Activated CD8-positive, alpha-beta memory T cell treated with anti-CD3 and anti-CD28 coated beads, Interleukin-2, amount 10 ng/mL, durations not matched to agents 7 days and 5 days (primary cell): ENCODE measurements at regions not wholly inside any gene's neighbourhood (a gene's known extent, or its start where the extent isn't known, plus 50 kb on each side); places are given as distances from the start of the nearest gene placed in this dataset.

Source experiments
- ATAC-seq: fragments of 150-1000 bp; cut with Tn5 transposase; one replicate; pipeline ENCODE4 v1.10.0; 2021; ENCODE audit warnings: moderate library complexity
- CTCF ChIA-PET: fragments of 350-600 bp; sonication (Branson Sonifier 250); formaldehyde crosslinking; loops from one replicate; lab custom pipeline; 2021; ENCODE audit warnings: antibody characterized with exemption; lab: Charles Lee
- DNase-seq: peaks from one replicate; pipeline ENCODE4 v3.0.0-alpha.2; 2020
- H3K27ac Mint-ChIP-seq: one replicate; pipeline ENCODE4 v1.8.0; 2021; ENCODE audit warnings: mild to moderate bottlenecking, mixed read lengths
- H3K27me3 Mint-ChIP-seq: one replicate; pipeline ENCODE4 v1.8.0; 2021; ENCODE audit warnings: mixed read lengths
- H3K36me3 Mint-ChIP-seq: one replicate; pipeline ENCODE4 v1.8.0; 2021; ENCODE audit warnings: mild to moderate bottlenecking, mixed read lengths
- H3K4me1 Mint-ChIP-seq: one replicate; pipeline ENCODE4 v1.8.0; 2021; ENCODE audit warnings: mixed read lengths
- H3K4me3 Mint-ChIP-seq: one replicate; pipeline ENCODE4 v1.8.0; 2021; ENCODE audit warnings: mild to moderate bottlenecking, moderate library complexity, mixed read lengths
- H3K9me3 Mint-ChIP-seq: one replicate; pipeline ENCODE4 v1.8.0; 2022; ENCODE audit warnings: low read depth, mixed read lengths

DNA sequence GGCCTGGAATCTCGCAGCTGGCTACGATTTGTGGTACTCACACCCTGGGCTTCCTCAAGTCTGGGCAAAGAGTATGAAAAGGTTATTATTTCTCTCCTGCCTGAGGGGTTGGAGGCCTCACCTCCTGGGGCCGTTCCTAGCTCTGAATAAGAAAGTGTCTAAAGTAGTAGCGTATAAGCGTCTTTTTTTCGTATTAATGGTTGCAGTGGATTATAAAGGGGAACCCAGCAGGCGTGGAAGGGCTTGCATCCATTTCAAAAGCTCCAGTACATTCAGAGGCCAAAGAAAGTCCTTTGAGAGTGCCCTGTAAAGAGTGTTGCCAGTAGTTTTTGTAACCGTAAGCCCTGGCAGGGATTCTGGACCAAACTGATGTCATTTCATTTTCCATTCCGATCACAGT, 72.2 kb upstream of the MPHOSPH6 start:
- no peaks in the 10 kb centered on the region for H3K9me3 Mint-ChIP-seq

DNA sequence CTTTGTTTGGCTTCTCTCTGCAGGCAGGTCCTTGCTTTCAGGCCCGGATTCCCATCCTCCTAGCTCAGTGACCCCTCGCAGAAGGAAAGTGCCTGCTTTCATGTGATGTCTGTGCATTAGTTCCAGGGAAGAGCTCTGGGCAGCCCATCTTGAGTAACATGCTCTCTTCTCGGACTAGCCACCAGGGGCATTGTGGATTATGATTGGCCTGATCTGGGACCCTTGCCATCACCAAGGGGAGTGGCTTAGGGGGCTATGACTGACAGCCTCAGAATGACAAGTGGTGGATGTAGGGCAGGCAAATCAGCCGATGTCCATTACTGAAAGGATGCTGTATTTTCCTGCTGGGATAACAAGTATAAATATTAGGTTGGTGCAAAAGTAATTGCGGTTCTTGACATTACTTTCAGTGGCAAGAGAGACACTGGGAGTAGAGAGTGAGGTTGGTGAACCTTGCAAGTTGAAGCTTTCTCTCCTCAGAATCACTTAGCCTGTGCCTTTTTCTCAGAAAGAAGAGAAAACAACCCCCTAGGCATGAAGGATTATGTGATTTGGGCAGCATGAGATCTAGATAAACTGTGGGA, 71.5 kb upstream of the MPHOSPH6 start:
- H3K9me3 Mint-ChIP-seq: no peaks in the 10 kb centered on the region
- H3K4me1 Mint-ChIP-seq: no peaks in the 10 kb centered on the region
- no peaks in the 10 kb centered on the region for H3K36me3 Mint-ChIP-seq
- CTCF ChIA-PET: interaction anchor here (2.9 kb wide), 1 partner anchor 11 kb away, joined by 16 read pairs; no protein-coding TSS in a partner anchor
- DNase-seq: no peak
- no peak overlapping the region for H3K27ac Mint-ChIP-seq
- no peak overlapping the region for H3K4me3 Mint-ChIP-seq
- H3K27me3 Mint-ChIP-seq: peaks cover 29% of the 10 kb centered on the region
- ATAC-seq: no peak

More for the DNA sequence above, 72.2 kb upstream of the MPHOSPH6 start:
- peaks cover 23% of the 10 kb centered on the region for H3K27me3 Mint-ChIP-seq
- no peak overlapping the region for H3K4me3 Mint-ChIP-seq
- H3K27ac Mint-ChIP-seq: no peak overlapping the region
- CTCF ChIA-PET: interaction anchor here (2.9 kb wide), 1 partner anchor 12 kb away, joined by 16 read pairs; no protein-coding TSS in a partner anchor
- no peaks in the 10 kb centered on the region for H3K36me3 Mint-ChIP-seq
- ATAC-seq: no peak
- H3K4me1 Mint-ChIP-seq: no peaks in the 10 kb centered on the region
- DNase-seq: no peak

DNA sequence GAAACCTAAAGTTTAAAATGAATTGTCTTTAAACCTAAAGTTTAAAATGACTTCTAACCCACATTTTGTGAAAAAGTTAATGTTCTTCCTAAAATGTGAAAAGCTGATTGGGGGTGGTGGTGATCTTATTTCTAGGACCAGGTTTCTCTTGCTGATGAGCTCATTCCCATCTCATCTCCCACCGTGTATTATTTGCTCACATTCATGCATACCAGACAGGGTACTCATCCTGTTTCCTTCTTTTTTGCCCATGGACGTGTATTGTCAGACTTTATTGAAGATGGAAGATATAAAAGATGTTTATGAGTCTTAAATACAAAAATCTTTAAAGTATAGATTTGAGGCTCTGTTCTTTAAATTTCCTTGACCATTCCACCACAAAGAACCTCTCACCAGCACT, 70.1 kb upstream of the MPHOSPH6 start:
- DNase-seq (no peak), ATAC-seq (no peak)
- Mint-ChIP-seq H3K9me3 (no peaks in the 10 kb centered on the region), H3K36me3 (no peaks in the 10 kb centered on the region), H3K4me1 (peaks cover 5% of the 10 kb centered on the region), H3K27me3 (peaks cover 41% of the 10 kb centered on the region), H3K27ac (no peak overlapping the region), H3K4me3 (no peak overlapping the region)
- CTCF ChIA-PET: interaction anchor here (2.9 kb wide), 1 partner anchor 10 kb away, joined by 16 read pairs; no protein-coding TSS in a partner anchor

DNA sequence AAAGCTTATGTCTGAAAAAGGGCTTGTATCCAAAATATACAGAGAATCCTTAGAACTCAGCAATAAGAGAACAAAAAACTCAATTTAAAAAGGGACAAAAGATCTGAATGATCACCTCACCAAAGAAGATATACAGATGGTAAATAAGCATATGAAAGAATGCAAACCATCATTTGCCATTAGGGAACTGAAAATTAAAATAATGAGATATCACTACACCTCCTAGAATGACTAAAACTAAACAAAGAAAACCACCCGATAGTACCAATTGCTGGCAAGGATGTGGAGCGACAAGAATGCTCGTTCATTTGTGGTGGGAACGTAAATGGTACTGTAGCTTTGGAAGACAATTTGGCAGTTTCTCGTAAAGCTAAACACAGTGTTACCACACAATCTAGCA, 66.9 kb upstream of the MPHOSPH6 start:
- ATAC-seq (no peak), DNase-seq (no peak)
- H3K4me1 Mint-ChIP-seq: peaks cover 5% of the 10 kb centered on the region
- CTCF ChIA-PET: no interaction called here
- no peak overlapping the region for H3K4me3 Mint-ChIP-seq
- H3K9me3 Mint-ChIP-seq: no peaks in the 10 kb centered on the region
- H3K36me3 Mint-ChIP-seq: no peaks in the 10 kb centered on the region
- H3K27ac Mint-ChIP-seq: no peak overlapping the region
- peaks cover 48% of the 10 kb centered on the region for H3K27me3 Mint-ChIP-seq

DNA sequence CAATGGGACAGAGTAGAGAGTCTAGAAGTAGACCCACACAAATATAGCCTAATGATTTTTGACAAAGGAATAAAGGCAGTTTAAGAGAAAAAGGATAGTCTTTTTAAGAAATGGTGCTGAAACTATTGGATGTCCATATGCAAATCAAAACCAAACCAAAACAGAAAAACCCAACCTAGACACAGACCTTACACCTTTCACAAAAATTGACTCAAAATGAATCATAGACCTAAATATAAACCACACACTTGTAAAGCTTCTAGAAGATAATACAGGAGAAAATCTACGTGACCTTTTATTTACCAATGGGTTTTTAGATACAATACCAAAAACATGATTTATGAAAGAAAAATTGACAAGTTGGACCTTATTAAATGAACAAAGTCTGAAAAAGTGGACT, 66.4 kb upstream of the MPHOSPH6 start:
- Mint-ChIP-seq H3K36me3 (no peaks in the 10 kb centered on the region), H3K4me1 (peaks cover 5% of the 10 kb centered on the region), H3K4me3 (no peak overlapping the region), H3K27ac (no peak overlapping the region), H3K27me3 (peaks cover 51% of the 10 kb centered on the region), H3K9me3 (no peaks in the 10 kb centered on the region)
- CTCF ChIA-PET: no interaction called here
- ATAC-seq: no peak
- no peak for DNase-seq

DNA sequence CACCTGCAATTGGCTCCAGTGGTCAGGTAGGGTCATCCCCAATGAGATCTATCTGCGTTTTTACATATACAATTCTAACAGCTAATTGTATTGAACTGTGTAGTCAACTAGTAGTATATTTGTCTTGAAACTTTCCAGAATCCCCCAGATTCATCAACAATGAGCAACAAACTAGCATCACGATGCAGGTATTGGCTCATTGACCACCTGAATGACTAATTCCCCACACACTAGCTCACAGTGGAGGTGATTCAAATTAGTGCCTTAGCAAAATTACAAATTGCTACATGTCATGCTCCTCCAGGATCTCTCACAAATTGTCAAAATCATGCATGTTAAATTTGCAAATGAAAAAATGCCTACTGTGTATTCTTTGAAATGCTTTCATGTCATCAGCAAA, 62.8 kb upstream of the MPHOSPH6 start:
- no peak for DNase-seq
- Mint-ChIP-seq H3K36me3 (no peaks in the 10 kb centered on the region), H3K4me1 (peaks cover 5% of the 10 kb centered on the region), H3K9me3 (no peaks in the 10 kb centered on the region), H3K4me3 (no peak overlapping the region), H3K27me3 (peaks cover 41% of the 10 kb centered on the region), H3K27ac (no peak overlapping the region)
- CTCF ChIA-PET: no interaction called here
- ATAC-seq: no peak

DNA sequence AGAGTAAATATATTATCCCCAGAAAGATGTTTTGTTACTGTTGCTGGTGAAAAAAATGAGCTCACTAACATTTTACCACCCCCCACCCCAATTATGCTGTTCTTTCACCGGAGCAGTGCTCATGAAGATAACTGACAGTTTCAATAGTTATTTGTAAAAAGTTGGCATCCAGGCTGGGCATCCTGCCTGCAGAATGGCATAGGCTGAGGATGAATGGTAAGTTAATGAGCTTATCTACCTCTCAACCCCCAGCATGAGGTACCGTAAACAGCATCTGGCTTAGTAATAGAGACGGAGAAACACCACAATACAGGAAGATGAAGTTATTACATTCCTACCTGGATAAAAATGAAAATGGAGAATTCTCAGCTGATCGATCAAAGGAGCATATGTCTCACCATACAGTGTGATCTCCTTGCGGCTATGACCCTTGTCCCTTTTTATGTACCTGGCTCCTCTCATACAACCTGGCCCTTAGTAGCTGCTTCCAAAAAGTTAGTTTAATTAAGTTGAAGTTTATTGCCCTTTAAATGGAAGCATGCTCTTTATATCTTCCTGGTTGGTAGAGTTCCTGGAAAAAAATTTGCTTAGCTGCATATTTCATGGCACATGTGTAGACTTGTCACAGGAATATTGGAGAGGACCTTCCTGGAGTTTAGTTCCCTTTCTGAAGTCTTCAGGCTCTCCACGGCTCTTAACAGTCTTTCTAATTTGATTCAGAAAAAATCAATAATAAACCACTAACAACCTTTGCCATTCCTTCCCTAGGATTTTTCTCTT, 61.2 kb upstream of the MPHOSPH6 start:
- ATAC-seq (no peak), DNase-seq (no peak)
- H3K4me3 Mint-ChIP-seq: no peak overlapping the region
- H3K27me3 Mint-ChIP-seq: peaks cover 34% of the 10 kb centered on the region
- no peaks in the 10 kb centered on the region for H3K36me3 Mint-ChIP-seq
- H3K4me1 Mint-ChIP-seq: peaks cover 2% of the 10 kb centered on the region
- CTCF ChIA-PET: interaction anchor here (0.9 to 2.3 kb wide), 8 partner anchors 10 to 363 kb away, joined by 3 to 26 read pairs (median 4); no protein-coding TSS in a partner anchor
- no peaks in the 10 kb centered on the region for H3K9me3 Mint-ChIP-seq
- no peak overlapping the region for H3K27ac Mint-ChIP-seq

DNA sequence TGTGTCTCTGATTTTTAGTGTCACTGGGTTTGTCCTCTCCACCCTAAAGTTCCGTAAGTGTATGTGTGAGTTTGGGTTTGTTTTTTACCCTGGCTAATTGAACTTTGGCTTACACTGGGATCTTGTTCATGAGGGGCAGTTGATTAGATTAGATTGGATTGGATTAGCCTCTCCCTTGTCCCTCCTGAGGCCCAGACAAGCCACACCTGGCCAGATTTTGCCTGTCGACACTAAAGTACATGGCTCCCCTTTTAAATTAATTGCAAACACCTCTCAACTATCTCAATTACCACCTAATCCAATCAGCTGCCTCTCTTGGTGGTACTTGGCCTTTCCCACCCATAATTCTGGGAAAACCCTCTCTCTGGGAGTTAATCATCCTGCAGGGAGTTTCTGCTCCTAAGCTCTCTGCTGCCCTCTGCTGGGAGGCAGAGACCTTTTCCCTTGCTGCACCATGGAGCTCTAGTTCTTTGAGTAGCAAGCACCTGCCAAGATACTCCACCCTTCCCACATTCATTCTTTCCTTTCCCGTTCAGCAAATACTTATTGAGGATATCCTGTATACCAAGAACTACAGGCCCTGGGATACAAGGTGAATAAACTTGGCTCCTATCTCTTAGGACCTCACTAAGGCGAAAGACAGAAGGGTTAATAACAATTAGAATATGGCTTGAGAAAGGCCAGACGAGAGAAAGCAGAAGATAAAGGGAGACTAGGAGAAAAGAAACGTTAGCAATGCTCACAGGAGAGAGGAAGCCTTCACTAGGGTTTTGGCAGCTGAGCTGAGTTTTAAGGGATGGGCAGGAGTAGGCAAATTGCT, 60.0 kb upstream of the MPHOSPH6 start:
- no peaks in the 10 kb centered on the region for H3K36me3 Mint-ChIP-seq
- CTCF ChIA-PET: interaction anchor here (0.7 to 2.3 kb wide), 29 partner anchors 9 to 914 kb away, joined by 3 to 26 read pairs (median 3); partner anchors contain the start of genes HSD17B2 and MPHOSPH6
- H3K4me3 Mint-ChIP-seq: no peak overlapping the region
- no peaks in the 10 kb centered on the region for H3K4me1 Mint-ChIP-seq
- no peak overlapping the region for H3K27ac Mint-ChIP-seq
- peaks cover 29% of the 10 kb centered on the region for H3K27me3 Mint-ChIP-seq
- no peaks in the 10 kb centered on the region for H3K9me3 Mint-ChIP-seq
- ATAC-seq (peak; percentile 47), DNase-seq (peak; percentile 67)

DNA sequence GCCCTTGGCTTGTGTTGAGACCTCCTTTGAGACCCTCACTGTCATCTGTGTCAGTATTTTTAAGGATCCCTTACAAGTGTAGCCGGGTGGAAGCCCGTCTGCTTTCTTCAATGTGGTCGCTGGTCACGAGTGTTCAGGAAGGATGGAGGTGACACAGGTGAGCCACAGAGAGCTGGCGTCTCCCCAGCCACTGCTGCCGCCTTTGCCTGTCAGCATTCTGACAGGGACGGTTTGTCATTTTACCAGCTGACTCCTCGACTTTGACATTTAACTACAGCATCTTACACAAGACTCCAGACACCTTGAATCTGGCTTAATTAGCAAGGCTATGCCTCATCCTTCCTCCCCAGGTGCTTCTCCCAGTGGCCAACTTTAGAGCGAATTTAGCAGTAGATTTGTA, 56.3 kb upstream of the MPHOSPH6 start:
- no peaks in the 10 kb centered on the region for H3K4me1 Mint-ChIP-seq
- ATAC-seq: no peak
- CTCF ChIA-PET: no interaction called here

DNA sequence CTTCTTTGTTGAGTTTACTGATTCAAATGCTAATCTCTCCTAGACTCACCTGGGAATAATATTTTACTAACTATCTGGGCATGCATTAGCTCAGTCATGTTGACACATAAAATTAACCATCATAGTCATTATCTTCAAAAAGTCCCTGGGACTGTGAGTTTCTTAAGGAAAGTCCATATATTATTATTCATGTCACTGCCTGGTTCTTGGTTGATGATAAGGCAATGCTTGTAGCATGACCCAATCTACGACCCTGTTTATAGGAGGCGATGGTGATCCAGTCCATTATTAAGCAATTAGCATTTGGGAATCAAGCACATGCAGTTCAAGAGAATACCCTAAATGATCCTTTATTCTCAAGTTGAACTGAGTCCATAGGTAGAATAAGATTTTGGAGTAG, 54.8 kb upstream of the MPHOSPH6 start:
- no peak overlapping the region for H3K27ac Mint-ChIP-seq
- ATAC-seq (no peak), DNase-seq (no peak)
- H3K27me3 Mint-ChIP-seq: peaks cover 20% of the 10 kb centered on the region
- CTCF ChIA-PET: interaction anchor here (1.1 kb wide), 1 partner anchor 163 kb away, joined by 3 read pairs; no protein-coding TSS in a partner anchor
- no peak overlapping the region for H3K4me3 Mint-ChIP-seq
- no peaks in the 10 kb centered on the region for H3K4me1 Mint-ChIP-seq
- no peaks in the 10 kb centered on the region for H3K36me3 Mint-ChIP-seq
- H3K9me3 Mint-ChIP-seq: no peaks in the 10 kb centered on the region

More for the DNA sequence above, 56.3 kb upstream of the MPHOSPH6 start:
- Mint-ChIP-seq H3K36me3 (no peaks in the 10 kb centered on the region), H3K27me3 (peaks cover 25% of the 10 kb centered on the region), H3K27ac (no peak overlapping the region), H3K9me3 (no peaks in the 10 kb centered on the region), H3K4me3 (no peak overlapping the region)
- no peak for DNase-seq

DNA sequence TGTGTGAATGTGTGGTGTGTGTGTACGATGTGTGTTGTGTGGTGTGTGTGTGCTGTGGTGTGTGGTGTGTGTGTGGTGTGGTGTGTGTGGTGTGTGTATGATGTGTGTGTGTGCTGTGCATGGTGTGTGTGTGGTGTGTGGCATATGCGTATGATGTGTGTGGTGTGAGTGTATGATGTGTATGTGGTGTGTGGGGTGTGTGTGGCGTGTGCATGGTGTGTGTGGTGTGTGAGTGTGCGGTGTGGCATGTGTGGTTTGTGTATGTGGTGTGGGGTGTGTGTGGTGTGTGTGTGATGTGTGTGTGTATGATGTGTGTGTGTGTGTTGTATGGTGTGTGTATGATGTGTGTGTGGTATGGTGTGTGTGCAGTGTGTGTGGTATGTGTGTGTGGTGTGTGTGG, 50.5 kb upstream of the MPHOSPH6 start:
- CTCF ChIA-PET: interaction anchor here (1.1 kb wide), 1 partner anchor 9 kb away, joined by 3 read pairs; no protein-coding TSS in a partner anchor
- no peaks in the 10 kb centered on the region for H3K9me3 Mint-ChIP-seq
- H3K27ac Mint-ChIP-seq: no peak overlapping the region
- peaks cover 20% of the 10 kb centered on the region for H3K27me3 Mint-ChIP-seq
- no peaks in the 10 kb centered on the region for H3K36me3 Mint-ChIP-seq
- DNase-seq (no peak), ATAC-seq (no peak)
- no peak overlapping the region for H3K4me3 Mint-ChIP-seq
- H3K4me1 Mint-ChIP-seq: no peaks in the 10 kb centered on the region
